Activated CD8-positive, alpha-beta memory T cell treated with anti-CD3 and anti-CD28 coated beads, Interleukin-2, amount 50 U/mL, for 24 hours (primary cell): ENCODE measurements at regions not wholly inside any gene's neighbourhood (a gene's known extent, or its start where the extent isn't known, plus 50 kb on each side); places are given as distances from the start of the nearest gene placed in this dataset.

Experiments
- DNase-seq: peaks from one replicate; pipeline ENCODE4 v3.0.0-alpha.2; 2020; ENCODE audit errors: extremely low read depth

DNA sequence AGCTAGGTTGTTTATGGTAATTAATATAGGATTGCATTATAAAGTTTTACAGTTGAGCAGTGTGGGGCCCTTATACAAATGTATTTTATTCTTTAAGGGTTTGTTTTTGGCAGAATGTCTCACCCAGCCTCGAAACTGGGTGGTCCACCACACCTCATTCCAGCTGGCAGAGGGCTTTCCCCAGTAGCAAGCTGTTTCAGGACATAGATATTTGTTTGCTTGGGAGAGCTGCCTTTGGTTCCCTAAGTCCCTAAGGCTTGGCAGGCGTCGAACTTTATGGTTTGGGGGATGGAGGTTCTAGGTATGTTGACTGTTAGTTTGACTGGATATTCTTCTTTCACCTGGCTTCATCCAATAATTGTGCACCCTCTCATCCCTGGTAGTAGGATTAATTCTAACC is 205.9 kb downstream of the KCNS3 start:
- no peak for DNase-seq

DNA sequence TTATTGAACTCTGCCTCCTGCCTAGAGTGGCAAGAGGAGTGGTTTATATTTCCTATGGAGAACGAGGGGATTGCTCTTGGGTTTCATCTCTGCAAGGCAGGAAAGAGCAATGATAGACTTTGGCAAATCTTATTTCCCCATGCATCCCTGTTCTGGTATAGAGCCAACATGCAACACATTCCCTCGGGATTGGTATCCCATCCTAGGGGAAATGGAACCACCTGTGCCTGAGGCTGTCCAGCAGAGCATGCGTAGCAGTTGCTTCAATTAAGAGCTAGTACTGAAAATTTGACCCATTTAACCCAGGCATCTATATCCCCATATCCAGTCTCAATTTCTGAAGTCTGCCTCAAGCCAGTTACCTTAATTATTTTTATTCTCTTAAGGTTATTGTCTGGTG is 205.3 kb downstream of the KCNS3 start:
- no peak for DNase-seq

DNA sequence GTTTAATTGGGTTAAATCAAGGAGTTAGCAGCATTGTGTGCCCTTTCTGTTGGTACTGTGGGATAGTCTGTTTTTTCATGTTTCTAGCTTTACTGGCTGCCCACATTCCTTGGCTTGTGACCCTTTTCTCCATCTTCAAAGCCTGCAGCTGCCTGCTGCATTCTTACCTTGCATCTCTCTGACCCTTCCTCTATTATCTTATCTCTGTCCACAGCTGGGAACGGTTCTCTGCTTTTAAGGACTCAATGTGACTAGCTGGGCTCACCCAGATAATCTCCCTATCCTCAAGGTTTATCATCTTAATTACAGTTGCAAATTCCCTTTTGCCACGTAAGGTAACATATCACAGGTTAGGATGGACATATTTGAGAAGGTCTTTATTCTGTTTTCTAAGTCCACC is 199.7 kb downstream of the KCNS3 start:
- no peak for DNase-seq

DNA sequence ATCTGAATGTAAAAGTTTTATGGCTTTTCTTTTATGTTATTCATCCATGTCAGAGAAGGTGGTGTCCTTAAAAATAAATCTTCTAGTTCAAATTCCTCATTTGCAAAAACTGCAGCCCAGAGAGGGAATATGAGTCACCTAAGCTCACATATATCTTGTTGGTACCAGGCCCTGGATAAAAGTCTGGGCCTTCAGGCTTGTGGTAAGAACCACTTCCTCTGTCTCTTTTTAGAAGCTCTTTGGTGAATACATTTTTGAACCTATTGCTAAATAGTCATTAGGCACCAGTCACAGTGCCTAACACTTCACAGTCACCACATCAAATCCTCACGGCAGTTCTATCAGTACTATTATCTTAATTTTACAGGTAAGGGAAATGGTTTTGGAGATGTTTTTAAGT is 199.2 kb downstream of the KCNS3 start:
- no peak for DNase-seq

DNA sequence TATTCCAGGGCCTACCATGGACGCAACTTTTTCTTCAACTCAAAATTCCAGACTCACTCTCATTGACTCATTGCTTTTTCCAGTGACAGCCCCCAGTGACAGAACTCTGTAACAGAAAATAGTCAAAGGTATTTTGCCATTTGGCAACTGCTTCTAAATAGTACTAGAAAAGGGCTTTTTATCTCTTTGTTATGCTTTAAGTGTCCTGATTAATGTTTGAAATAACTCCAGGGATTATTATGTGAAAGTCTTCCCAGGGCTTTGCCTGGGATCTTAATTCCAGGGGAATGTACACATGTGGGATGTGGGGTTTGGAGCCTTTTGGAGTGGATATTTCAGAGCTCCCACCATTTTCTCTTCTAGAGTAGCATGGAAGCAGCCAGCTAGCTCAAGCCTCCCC is 198.8 kb downstream of the KCNS3 start:
- DNase-seq = no peak

GRCh38 chr2:18074476-18074875 is 196.0 kb downstream of the KCNS3 start:
- DNase-seq = no peak

DNA sequence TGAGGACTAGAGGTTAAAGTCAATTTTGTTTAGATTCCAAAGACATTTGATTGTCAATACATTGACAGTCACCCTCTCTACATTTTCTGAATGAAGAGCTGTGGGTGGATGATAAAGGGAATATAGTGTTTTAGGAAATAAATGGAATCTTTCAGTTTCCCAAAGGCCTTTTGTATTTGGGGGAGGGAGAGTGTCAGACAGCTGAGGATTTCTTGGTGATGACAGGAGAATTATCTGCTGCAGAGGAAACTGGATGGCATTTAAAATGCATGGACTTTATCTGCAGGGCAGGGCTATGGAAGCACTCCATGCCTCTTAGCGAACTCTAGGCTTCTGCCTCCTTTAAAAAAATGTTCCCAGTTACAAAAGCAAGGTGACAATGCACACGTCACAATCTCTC is 195.1 kb downstream of the KCNS3 start:
- no peak for DNase-seq

DNA sequence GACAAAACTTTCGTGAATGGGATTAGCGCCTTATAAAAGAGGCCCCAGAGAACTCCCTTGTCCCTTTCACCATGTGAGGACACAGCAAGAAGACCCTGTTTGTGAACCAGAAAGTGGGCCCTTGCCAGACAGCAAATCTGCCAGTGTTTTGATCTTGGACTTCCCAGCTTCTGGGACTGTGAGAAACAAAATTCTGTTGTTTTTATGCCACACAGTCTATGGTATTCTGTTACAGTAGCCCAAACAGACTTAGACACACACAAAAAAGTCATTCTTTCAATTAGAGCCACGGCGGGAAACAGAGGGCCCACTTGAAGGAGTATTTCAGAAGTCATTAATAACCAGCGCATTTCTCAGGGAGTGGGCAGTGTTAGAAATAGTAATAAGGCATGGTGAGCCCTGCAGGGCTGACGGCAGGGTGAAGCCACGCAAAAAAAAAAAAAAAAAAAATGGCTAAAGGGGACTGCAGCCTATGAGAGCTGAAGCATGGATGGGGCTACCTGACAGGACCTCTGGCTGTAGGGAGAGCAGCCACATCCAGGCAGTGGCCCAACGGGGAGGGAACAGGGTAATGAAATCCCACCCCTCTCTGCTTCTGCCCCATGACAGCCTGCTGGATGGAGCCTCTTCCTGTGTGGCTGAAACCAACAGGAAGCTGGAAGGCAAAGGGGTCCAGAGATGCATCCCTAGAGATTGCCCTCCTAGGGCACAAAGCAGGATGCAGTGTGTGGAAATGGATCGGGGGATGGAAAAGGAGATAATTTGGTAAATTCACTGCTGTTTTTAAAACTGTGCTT is 189.3 kb downstream of the KCNS3 start:
- DNase-seq = no peak

DNA sequence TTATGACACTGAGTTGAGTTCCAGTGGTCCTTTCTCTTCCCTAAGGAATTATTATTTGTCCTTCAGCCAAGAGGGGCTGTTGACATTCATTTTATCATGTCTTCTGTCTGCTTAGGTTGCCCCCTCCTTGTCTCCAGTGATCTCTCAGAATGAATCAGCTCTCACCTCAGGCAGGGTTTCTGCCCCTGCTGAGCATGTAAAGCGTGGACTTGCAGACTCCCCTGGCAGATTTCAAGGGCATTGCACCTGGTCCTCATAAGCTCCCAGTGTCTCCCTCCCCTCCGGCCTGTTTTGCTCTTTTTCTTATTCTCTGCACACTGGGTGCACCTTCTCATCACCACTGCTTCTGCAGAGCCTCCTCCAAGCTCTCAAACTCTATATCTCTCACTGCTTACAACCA is 188.4 kb downstream of the KCNS3 start:
- no peak for DNase-seq

GRCh38 chr2:18066066-18066465 is 187.6 kb downstream of the KCNS3 start:
- DNase-seq = no peak

DNA sequence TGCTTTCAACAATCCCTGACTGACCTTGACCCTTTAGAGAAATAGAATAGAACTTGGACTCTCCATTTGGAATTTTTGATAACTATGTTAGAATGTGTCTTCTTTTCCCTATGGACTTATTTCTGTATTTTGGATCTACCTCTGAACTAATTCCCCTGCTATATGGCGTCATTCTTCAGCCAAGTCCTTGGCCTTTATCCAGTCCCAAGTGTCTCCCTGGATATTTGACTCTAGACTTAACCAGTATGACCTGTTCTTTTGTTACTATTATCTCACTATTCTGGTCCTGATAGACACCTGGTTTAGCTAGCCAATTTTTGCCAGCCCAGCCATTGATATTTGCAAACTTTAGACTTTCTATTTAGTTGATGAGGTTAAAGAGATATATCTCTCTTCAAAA is 186.8 kb downstream of the KCNS3 start:
- DNase-seq = no peak

GRCh38 chr2:18063826-18064470 is 185.5 kb downstream of the KCNS3 start:
- no peak for DNase-seq

DNA sequence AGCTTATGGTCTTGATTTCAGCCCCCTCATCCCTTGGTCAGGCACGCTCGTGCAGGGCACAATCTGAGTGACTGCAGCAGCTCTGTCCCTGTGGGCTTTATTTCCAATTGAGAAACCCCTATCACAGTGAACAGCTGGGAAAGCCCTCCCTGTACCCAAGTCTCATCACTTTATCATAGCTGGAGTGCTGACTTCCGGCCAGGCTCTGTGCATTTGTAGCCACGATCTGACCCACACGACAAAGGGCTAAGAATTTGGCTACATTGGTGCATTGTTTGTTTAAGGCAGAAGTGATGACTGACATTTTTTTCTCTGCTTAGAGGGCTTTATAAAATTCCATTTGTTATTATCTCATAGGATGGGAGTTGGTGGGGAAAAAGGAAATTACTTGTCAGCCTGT is 184.4 kb downstream of the KCNS3 start:
- DNase-seq = no peak

GRCh38 chr2:18061717-18062116 is 183.2 kb downstream of the KCNS3 start:
- no peak for DNase-seq

- DNase-seq = no peak
Measured at GRCh38 chr2:18057657-18058056, 179.2 kb downstream of the KCNS3 start.

- DNase-seq = no peak
Measured at GRCh38 chr2:18055290-18055689, 176.8 kb downstream of the KCNS3 start.

GRCh38 chr2:18050001-18050400 is 171.5 kb downstream of the KCNS3 start:
- DNase-seq = no peak

DNA sequence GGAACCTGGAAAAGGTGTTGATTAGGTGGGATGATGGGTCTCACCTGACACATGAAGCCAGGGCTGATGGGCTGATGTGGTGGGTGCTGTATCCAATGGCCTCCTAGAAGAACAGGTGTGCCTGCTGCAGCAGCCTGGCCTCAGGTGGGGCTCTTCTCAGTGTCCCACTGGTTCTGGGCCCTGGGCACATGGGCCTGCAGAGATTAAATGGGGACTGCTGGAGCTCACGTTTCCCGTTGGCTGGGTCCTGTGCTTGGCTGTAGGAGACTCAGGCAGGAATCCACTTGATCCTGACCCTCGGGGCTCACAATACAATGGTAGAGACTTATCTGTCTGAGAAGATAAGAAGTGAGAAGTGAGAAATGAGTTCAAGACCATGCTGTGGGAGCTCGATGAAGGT is 170.9 kb downstream of the KCNS3 start:
- DNase-seq = no peak

DNA sequence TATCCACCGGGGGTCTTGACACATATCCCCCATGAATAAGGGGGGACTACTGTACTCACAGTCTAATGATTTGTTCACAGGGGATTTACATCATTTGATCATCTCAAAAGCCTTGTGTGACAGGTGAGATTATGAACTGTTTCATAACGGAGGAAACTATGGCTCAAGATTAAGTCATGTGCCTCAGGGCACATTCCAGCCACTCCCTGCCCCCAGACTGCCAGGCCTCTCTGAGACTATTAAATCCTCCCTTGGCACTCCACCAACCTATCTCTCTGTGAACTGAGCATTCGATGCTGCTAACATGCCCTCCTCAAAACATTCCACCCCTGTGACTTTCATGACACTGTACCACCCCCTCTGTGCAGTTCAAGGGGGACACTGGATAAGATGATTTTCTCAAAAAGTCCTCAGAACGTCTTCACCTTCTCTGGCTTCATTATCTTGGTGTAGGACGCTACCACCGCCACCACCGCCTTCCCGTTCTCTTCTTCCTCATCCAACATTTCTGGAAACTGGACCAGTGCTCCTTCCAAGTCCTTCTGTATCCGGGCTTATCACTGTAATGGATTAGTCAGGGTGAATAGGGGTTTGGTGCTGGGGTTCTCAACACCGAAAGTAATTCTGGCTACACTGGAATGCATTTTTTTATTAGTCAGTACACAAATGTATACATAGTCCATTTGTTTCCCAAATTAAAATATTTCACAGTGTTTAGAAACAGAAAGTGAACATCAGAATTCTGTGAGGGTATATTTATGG is 169.6 kb downstream of the KCNS3 start:
- DNase-seq = no peak

DNA sequence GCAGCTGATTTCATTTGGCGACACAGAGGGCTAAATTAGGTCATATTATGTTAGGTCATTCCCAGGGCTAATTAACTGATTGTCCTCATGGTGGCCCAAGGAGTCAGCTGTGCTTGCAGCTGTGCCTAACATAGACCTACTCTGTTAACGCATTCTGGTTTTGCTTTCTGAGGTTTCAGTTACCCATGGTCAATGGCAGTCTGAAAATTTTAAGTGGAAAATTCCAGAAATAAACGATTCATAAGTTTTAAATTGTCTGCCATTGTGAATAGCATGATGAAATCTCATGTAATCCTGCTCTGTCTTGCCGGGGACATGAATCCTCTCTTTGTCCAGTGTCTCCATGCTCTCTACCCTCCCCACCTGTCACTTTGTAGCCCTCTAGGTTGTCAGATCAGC is 168.7 kb downstream of the KCNS3 start:
- no peak for DNase-seq

DNA sequence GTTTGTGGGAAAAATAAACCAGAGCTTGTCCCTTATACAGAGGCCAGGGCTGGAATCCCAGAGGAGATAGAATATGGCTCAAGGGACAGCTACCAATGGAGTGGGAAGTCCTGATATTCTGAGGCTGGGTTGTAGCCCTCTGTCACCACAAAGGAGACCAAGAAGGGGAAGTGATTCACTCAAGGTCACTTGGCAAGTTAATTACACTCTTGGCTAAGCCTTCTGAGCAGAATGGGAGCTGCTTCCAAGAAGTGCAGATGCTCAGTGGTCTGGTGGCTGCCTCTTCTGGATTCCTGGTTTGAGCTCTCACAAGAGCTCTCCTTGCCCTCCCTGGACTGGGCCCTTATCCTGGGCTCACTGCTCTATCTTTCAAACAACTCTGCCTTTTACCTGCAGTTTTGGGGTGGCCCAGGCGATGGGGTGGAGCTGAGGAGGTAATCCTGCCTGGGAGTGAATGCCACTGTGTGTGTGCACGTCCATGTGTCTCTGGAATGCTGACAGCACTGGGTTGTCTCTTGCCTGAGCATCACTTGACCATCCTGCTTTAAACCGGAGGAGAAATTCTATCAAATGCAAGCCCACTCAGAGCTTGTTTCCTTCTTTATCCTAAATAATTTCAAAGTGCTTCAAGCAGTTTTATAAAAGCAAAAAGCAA is 168.2 kb downstream of the KCNS3 start:
- DNase-seq = no peak

- no peak for DNase-seq
Measured at GRCh38 chr2:18046017-18046416, 167.6 kb downstream of the KCNS3 start.
